OCI-LY7 (cell line): ENCODE measurements at regions not wholly inside any gene's neighbourhood (a gene's known extent, or its start where the extent isn't known, plus 50 kb on each side); places are given as distances from the start of the nearest gene placed in this dataset.

Experiments
- BruUV-seq: library from RNA; stranded (reverse); fragments of 400-500 nt; replicated peaks from 2 replicates; lab custom pipeline; 2021; lab: Mats Ljungman, UMichigan
- CTCF ChIA-PET: fragments of 300-600 bp; sonication (Branson Sonifier 250); formaldehyde crosslinking; loops from one replicate; lab custom pipeline; 2022; ENCODE audit warnings: antibody characterized with exemption; ENCODE audit not compliant: unreplicated experiment; lab: Charles Lee
- POLR2A ChIA-PET: fragments of 300-600 bp; sonication (Branson Sonifier 250); formaldehyde crosslinking; loops from one replicate; lab custom pipeline; 2022; ENCODE audit warnings: antibody characterized with exemption; lab: Charles Lee
- DNase-seq: peaks from one replicate; pipeline ENCODE4 v3.0.0-alpha.2; 2015; ENCODE audit warnings: low spot score
- H2AFZ ChIP-seq: fragments of 200-600 bp; sonication (generic), shearing (Covaris generic); 2 replicates; pipeline ENCODE4 v1.6.1; 2014; ENCODE audit warnings: mild to moderate bottlenecking, antibody characterized with exemption, low read length, moderate library complexity
- H3K27ac ChIP-seq: fragments of 200-600 bp; sonication (generic); 2 replicates; pipeline ENCODE4 v1.5.1; 2014; ENCODE audit warnings: mixed run types, low read depth, mild to moderate bottlenecking, moderate library complexity, low read length, inconsistent platforms; ENCODE audit not compliant: poor library complexity, severe bottlenecking
- H3K36me3 ChIP-seq: fragments of 200-600 bp; sonication (generic); 2 replicates; pipeline ENCODE4 v1.6.1; 2014; ENCODE audit warnings: mild to moderate bottlenecking, antibody characterized with exemption, low read length, moderate library complexity, mixed read lengths; ENCODE audit not compliant: insufficient read depth
- H3K4me1 ChIP-seq: fragments of 200-600 bp; sonication (generic); 2 replicates; pipeline ENCODE4 v1.5.1; 2014; ENCODE audit warnings: mild to moderate bottlenecking, low read length; ENCODE audit not compliant: insufficient read depth, poor library complexity, severe bottlenecking
- H3K4me2 ChIP-seq: fragments of 200-600 bp; sonication (generic); 2 replicates; pipeline ENCODE4 v1.6.1; 2014; ENCODE audit warnings: mild to moderate bottlenecking, low read length
- H3K4me3 ChIP-seq: fragments of 200-600 bp; sonication (generic); 2 replicates; pipeline ENCODE4 v1.5.1; 2014; ENCODE audit warnings: mild to moderate bottlenecking, low read depth, low read length; ENCODE audit not compliant: poor library complexity, severe bottlenecking
- H3K79me2 ChIP-seq: fragments of 200-600 bp; sonication (generic); 2 replicates; pipeline ENCODE4 v1.6.1; 2016; ENCODE audit warnings: low read depth, mild to moderate bottlenecking, low read length, moderate library complexity, mixed read lengths; ENCODE audit not compliant: insufficient read depth
- H3K9me2 ChIP-seq: fragments of 200-600 bp; sonication (generic); 2 replicates; pipeline ENCODE4 v1.6.1; 2016; ENCODE audit warnings: mild to moderate bottlenecking, low read length, mixed read lengths; ENCODE audit not compliant: insufficient read depth
- H3K9me3 ChIP-seq: fragments of 200-600 bp; sonication (generic); 2 replicates; pipeline ENCODE4 v1.6.1; 2014; ENCODE audit warnings: mild to moderate bottlenecking, mixed run types, low read length, mixed read lengths
- H4K20me1 ChIP-seq: fragments of 200-600 bp; sonication (generic); 2 replicates; pipeline ENCODE4 v1.6.1; 2014; ENCODE audit warnings: mild to moderate bottlenecking, antibody characterized with exemption, low read length, moderate library complexity, mixed read lengths; ENCODE audit not compliant: insufficient read depth
- CTCF ChIP-seq: fragments of 200-600 bp; sonication (generic); conservative IDR thresholded peaks from 2 replicates; pipeline ENCODE4 v1.5.1; 2014; ENCODE audit warnings: mild to moderate bottlenecking, antibody characterized with exemption, low read length, moderate library complexity, mixed read lengths
- EZH2phosphoT487 ChIP-seq: fragments of 200-600 bp; sonication (generic); IDR thresholded peaks from 2 replicates; pipeline ENCODE4 v1.6.1; 2018; ENCODE audit warnings: low read depth, borderline replicate concordance, mild to moderate bottlenecking, mixed run types, antibody characterized with exemption, low read length, moderate library complexity, mixed read lengths
- intact Hi-C: fragments of 100-400 bp; cut with micrococcal nuclease; formaldehyde crosslinking; loops from one replicate; pipeline ENCODE4 v1.10.0; 2022; ENCODE audit not compliant: unreplicated experiment

- intact Hi-C loops, result no loop called here
- Histone ChIP-seq H3K27ac (no peak overlapping the region), H3K4me3 (no peak overlapping the region), H3K4me2 (no peak overlapping the region), H3K4me1 (no peaks in the 10 kb centered on the region), H4K20me1 (no peaks in the 10 kb centered on the region), H3K9me3 (no peaks in the 10 kb centered on the region), H3K36me3 (no peaks in the 10 kb centered on the region), H3K9me2 (no peaks in the 10 kb centered on the region), H3K79me2 (no peaks in the 10 kb centered on the region), H2AFZ (no peak overlapping the region)
- no peak for TF ChIP-seq CTCF
- TF ChIP-seq EZH2phosphoT487, result no peak
- ChIA-PET CTCF (no interaction called here), POLR2A (no interaction called here)
- DNase-seq, result no peak
- no TSS peak for BruUV-seq
These were observed 226.5 kb downstream of the PPP4R3C start for GRCh38 chrX:27236681-27237080.

GRCh38 chrX:27229721-27230120 lies 233.4 kb downstream of the PPP4R3C start:
- Histone ChIP-seq H3K4me3 (no peak overlapping the region), H2AFZ (no peak overlapping the region), H3K36me3 (no peaks in the 10 kb centered on the region), H3K27ac (no peak overlapping the region), H3K4me2 (no peak overlapping the region), H4K20me1 (no peaks in the 10 kb centered on the region), H3K4me1 (no peaks in the 10 kb centered on the region), H3K79me2 (no peaks in the 10 kb centered on the region), H3K9me3 (no peaks in the 10 kb centered on the region), H3K9me2 (no peaks in the 10 kb centered on the region)
- intact Hi-C loops, result no loop called here
- ChIA-PET POLR2A (no interaction called here), CTCF (no interaction called here)
- BruUV-seq, result no TSS peak
- DNase-seq, result no peak
- no peak for TF ChIP-seq CTCF
- no peak for TF ChIP-seq EZH2phosphoT487

- Histone ChIP-seq H3K4me1 (no peaks in the 10 kb centered on the region), H3K36me3 (no peaks in the 10 kb centered on the region), H3K4me3 (no peak overlapping the region), H2AFZ (no peak overlapping the region), H3K9me3 (no peaks in the 10 kb centered on the region), H3K27ac (no peak overlapping the region), H3K79me2 (no peaks in the 10 kb centered on the region), H3K4me2 (no peak overlapping the region), H3K9me2 (no peaks in the 10 kb centered on the region), H4K20me1 (no peaks in the 10 kb centered on the region)
- ChIA-PET CTCF (no interaction called here), POLR2A (no interaction called here)
- TF ChIP-seq EZH2phosphoT487, result no peak
- TF ChIP-seq CTCF, result no peak
- intact Hi-C loops, result no loop called here
- no TSS peak for BruUV-seq
- DNase-seq, result no peak
These were observed 240.5 kb downstream of the PPP4R3C start for GRCh38 chrX:27222661-27223060.
